ENCODE measurements at regions not wholly inside any gene's neighbourhood (a gene's known extent, or its start where the extent isn't known, plus 50 kb on each side); places are given as distances from the start of the nearest gene placed in this dataset.

- H3K36me3 ChIP-seq = no peaks in the 10 kb centered on the region
- peaks cover 13% of the 10 kb centered on the region for H3K27me3 ChIP-seq
- intact Hi-C loops (cut with DNase I) = no loop called here
- H3K4me3 ChIP-seq = no peak overlapping the region
- TF ChIP-seq, protein P1, sequence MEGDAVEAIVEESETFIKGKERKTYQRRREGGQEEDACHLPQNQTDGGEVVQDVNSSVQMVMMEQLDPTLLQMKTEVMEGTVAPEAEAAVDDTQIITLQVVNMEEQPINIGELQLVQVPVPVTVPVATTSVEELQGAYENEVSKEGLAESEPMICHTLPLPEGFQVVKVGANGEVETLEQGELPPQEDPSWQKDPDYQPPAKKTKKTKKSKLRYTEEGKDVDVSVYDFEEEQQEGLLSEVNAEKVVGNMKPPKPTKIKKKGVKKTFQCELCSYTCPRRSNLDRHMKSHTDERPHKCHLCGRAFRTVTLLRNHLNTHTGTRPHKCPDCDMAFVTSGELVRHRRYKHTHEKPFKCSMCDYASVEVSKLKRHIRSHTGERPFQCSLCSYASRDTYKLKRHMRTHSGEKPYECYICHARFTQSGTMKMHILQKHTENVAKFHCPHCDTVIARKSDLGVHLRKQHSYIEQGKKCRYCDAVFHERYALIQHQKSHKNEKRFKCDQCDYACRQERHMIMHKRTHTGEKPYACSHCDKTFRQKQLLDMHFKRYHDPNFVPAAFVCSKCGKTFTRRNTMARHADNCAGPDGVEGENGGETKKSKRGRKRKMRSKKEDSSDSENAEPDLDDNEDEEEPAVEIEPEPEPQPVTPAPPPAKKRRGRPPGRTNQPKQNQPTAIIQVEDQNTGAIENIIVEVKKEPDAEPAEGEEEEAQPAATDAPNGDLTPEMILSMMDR (IDR thresholded peaks at IDR 0.05) = no peak
- no peak for ATAC-seq
- no peak for DNase-seq
- H3K27ac ChIP-seq = no peak overlapping the region
- H3K9me3 ChIP-seq = no peaks in the 10 kb centered on the region
- H3K4me1 ChIP-seq = no peaks in the 10 kb centered on the region
Measured at GRCh38 chr7:128188396-128189230, 52.5 kb upstream of the LEP start.

DNA sequence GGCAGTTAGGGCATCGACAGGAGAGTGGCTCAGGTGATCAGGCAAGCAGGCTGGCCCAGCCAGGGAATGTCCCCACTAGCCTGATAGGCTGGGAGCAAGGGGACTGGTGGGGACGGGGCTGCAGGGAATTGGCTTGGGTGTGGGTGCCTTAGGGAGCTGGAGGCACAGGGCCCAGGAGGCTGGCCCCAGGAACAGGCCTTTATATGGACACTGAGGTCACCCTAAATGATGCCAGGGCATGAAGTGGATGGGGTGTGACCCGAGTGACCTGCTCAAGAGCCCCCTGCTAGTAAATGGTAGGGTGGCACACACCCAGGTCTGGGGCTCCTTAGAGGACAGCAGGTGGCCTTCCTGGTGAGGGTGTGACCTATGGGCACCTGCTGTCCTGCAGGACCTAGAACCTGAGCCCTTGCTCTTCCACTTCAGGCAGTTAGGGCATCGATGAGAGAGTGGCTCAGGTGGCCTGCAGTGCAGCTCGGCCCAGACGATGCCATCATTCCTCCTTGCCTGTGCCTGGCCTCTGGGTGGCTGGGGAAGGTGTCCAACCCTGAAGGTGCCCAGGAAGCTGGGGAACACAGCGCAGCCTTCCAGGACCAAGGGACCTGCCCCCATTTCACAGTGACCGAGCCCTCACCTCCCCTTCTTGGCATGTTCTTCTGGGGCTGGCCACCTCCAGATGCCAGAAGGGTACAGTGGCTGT lies 51.7 kb upstream of the LEP start:
- TF ChIP-seq, protein P1 (IDR thresholded peaks at IDR 0.05) = no peak
- Histone ChIP-seq H3K36me3 (no peaks in the 10 kb centered on the region), H3K27ac (no peak overlapping the region), H3K4me1 (no peaks in the 10 kb centered on the region), H3K4me3 (no peak overlapping the region), H3K27me3 (peaks cover 19% of the 10 kb centered on the region), H3K9me3 (peaks cover 5% of the 10 kb centered on the region)
- no peak for DNase-seq
- intact Hi-C loops (cut with DNase I) = no loop called here
- peak; percentile 43 for ATAC-seq

- Histone ChIP-seq H3K9me3 (peaks cover 13% of the 10 kb centered on the region), H3K27me3 (peaks cover 19% of the 10 kb centered on the region), H3K4me1 (no peaks in the 10 kb centered on the region), H3K27ac (no peak overlapping the region), H3K36me3 (no peaks in the 10 kb centered on the region), H3K4me3 (no peak overlapping the region)
- intact Hi-C loops (cut with DNase I) = no loop called here
- ATAC-seq (no peak), DNase-seq (no peak)
- TF ChIP-seq, protein P1 (IDR thresholded peaks at IDR 0.05) = no peak
Measured at GRCh38 chr7:128190051-128190647, 50.9 kb upstream of the LEP start.

- no peak for DNase-seq
- Histone ChIP-seq H3K4me3 (no peak overlapping the region), H3K27ac (no peak overlapping the region), H3K27me3 (peaks cover 19% of the 10 kb centered on the region), H3K9me3 (peaks cover 16% of the 10 kb centered on the region), H3K36me3 (no peaks in the 10 kb centered on the region), H3K4me1 (no peaks in the 10 kb centered on the region)
- intact Hi-C loops (cut with DNase I) = no loop called here
- ATAC-seq = no peak
- TF ChIP-seq, protein P1 (IDR thresholded peaks at IDR 0.05) = no peak
Measured at GRCh38 chr7:128191136-128191844, 49.8 kb upstream of the LEP start.

Measured in upper lobe of right lung (tissue), 1 donor.